ENCODE measurements at regions not wholly inside any gene's neighbourhood (a gene's known extent, or its start where the extent isn't known, plus 50 kb on each side); places are given as distances from the start of the nearest gene placed in this dataset.

GRCh38 chr2:57313678-57314077 lies 732.9 kb upstream of the VRK2 start:
- Mint-ChIP-seq H3K27me3 (no peaks in the 10 kb centered on the region), H3K36me3 (no peaks in the 10 kb centered on the region), H3K4me1 (no peaks in the 10 kb centered on the region), H3K9me3 (peaks cover 0 to 23% (median 17%) of the 10 kb centered on the region in 9 donors), H3K4me3 (no peak overlapping the region), H3K27ac (no peak overlapping the region)
- ATAC-seq (no peak), DNase-seq (no peak)
- POLR2A ChIA-PET, result no interaction called here

GRCh38 chr2:57314682-57315081 lies 731.9 kb upstream of the VRK2 start:
- DNase-seq, result no peak
- peaks cover 0 to 29% (median 17%) of the 10 kb centered on the region in 9 donors for H3K9me3 Mint-ChIP-seq
- no peaks in the 10 kb centered on the region for H3K36me3 Mint-ChIP-seq
- no peak overlapping the region for H3K4me3 Mint-ChIP-seq
- no peak for ATAC-seq
- POLR2A ChIA-PET, result no interaction called here
- no peak overlapping the region for H3K27ac Mint-ChIP-seq
- no peaks in the 10 kb centered on the region for H3K4me1 Mint-ChIP-seq
- no peaks in the 10 kb centered on the region for H3K27me3 Mint-ChIP-seq

- no peaks in the 10 kb centered on the region for H3K27me3 Mint-ChIP-seq
- no peaks in the 10 kb centered on the region for H3K36me3 Mint-ChIP-seq
- ATAC-seq, result no peak
- DNase-seq, result no peak
- POLR2A ChIA-PET, result no interaction called here
- peaks cover 0 to 15% (median 9%) of the 10 kb centered on the region in 9 donors for H3K9me3 Mint-ChIP-seq
- no peaks in the 10 kb centered on the region for H3K4me1 Mint-ChIP-seq
- H3K27ac Mint-ChIP-seq, result no peak overlapping the region
- no peak overlapping the region for H3K4me3 Mint-ChIP-seq
These were observed 716.2 kb upstream of the VRK2 start for GRCh38 chr2:57330447-57330846.

- ATAC-seq, result no peak
- H3K27me3 Mint-ChIP-seq, result no peaks in the 10 kb centered on the region
- peaks cover 0 to 24% (median 10%) of the 10 kb centered on the region in 9 donors for H3K9me3 Mint-ChIP-seq
- H3K27ac Mint-ChIP-seq, result no peak overlapping the region
- POLR2A ChIA-PET, result no interaction called here
- H3K4me3 Mint-ChIP-seq, result no peak overlapping the region
- H3K4me1 Mint-ChIP-seq, result no peaks in the 10 kb centered on the region
- DNase-seq, result no peak
- H3K36me3 Mint-ChIP-seq, result no peaks in the 10 kb centered on the region
These were observed 713.4 kb upstream of the VRK2 start for GRCh38 chr2:57333221-57333620.

GRCh38 chr2:57343391-57344006 lies 703.1 kb upstream of the VRK2 start:
- H3K4me1 Mint-ChIP-seq, result no peaks in the 10 kb centered on the region
- POLR2A ChIA-PET, result no interaction called here
- H3K9me3 Mint-ChIP-seq, result peaks cover 12 to 56% (median 30%) of the 10 kb centered on the region in 9 donors
- DNase-seq (no peak), ATAC-seq (no peak)
- H3K27me3 Mint-ChIP-seq, result peaks cover 0 to 4% (median 0%) of the 10 kb centered on the region in 5 donors
- peaks cover 0 to 14% (median 4%) of the 10 kb centered on the region in 3 donors for H3K36me3 Mint-ChIP-seq
- H3K27ac Mint-ChIP-seq, result no peak overlapping the region
- no peak overlapping the region for H3K4me3 Mint-ChIP-seq

GRCh38 chr2:57368190-57368589 lies 678.4 kb upstream of the VRK2 start:
- Mint-ChIP-seq H3K4me1 (no peaks in the 10 kb centered on the region), H3K36me3 (peaks cover 0 to 4% (median 0%) of the 10 kb centered on the region in 3 donors), H3K27me3 (no peaks in the 10 kb centered on the region), H3K9me3 (peaks cover 6 to 44% (median 22%) of the 10 kb centered on the region in 9 donors), H3K27ac (no peak overlapping the region), H3K4me3 (no peak overlapping the region)
- ATAC-seq (no peak), DNase-seq (no peak)
- POLR2A ChIA-PET, result no interaction called here

- Mint-ChIP-seq H3K4me3 (no peak overlapping the region), H3K4me1 (no peaks in the 10 kb centered on the region), H3K36me3 (no peaks in the 10 kb centered on the region), H3K27ac (no peak overlapping the region), H3K9me3 (peaks cover 11 to 33% (median 18%) of the 10 kb centered on the region in 9 donors), H3K27me3 (no peaks in the 10 kb centered on the region)
- POLR2A ChIA-PET, result no interaction called here
- no peak for ATAC-seq
- no peak for DNase-seq
These were observed 675.6 kb upstream of the VRK2 start for GRCh38 chr2:57370882-57371585.

- ATAC-seq, result no peak
- DNase-seq, result no peak
- no peak overlapping the region for H3K27ac Mint-ChIP-seq
- H3K27me3 Mint-ChIP-seq, result no peaks in the 10 kb centered on the region
- no peak overlapping the region for H3K4me3 Mint-ChIP-seq
- H3K4me1 Mint-ChIP-seq, result no peaks in the 10 kb centered on the region
- POLR2A ChIA-PET, result no interaction called here
- H3K36me3 Mint-ChIP-seq, result no peaks in the 10 kb centered on the region
- H3K9me3 Mint-ChIP-seq, result peaks cover 11 to 40% (median 18%) of the 10 kb centered on the region in 9 donors
These were observed 674.2 kb upstream of the VRK2 start for GRCh38 chr2:57372237-57372984.

GRCh38 chr2:57373530-57373929 lies 673.1 kb upstream of the VRK2 start:
- Mint-ChIP-seq H3K27me3 (no peaks in the 10 kb centered on the region), H3K4me1 (no peaks in the 10 kb centered on the region), H3K36me3 (no peaks in the 10 kb centered on the region), H3K4me3 (no peak overlapping the region), H3K27ac (no peak overlapping the region), H3K9me3 (peaks cover 7 to 32% (median 13%) of the 10 kb centered on the region in 9 donors)
- ATAC-seq (no peak), DNase-seq (no peak)
- POLR2A ChIA-PET, result no interaction called here

GRCh38 chr2:57376985-57377384 lies 669.6 kb upstream of the VRK2 start:
- DNase-seq (no peak), ATAC-seq (no peak)
- H3K36me3 Mint-ChIP-seq, result no peaks in the 10 kb centered on the region
- H3K27me3 Mint-ChIP-seq, result no peaks in the 10 kb centered on the region
- no peaks in the 10 kb centered on the region for H3K4me1 Mint-ChIP-seq
- H3K9me3 Mint-ChIP-seq, result peaks cover 0 to 17% (median 10%) of the 10 kb centered on the region in 9 donors
- POLR2A ChIA-PET, result no interaction called here
- H3K27ac Mint-ChIP-seq, result no peak overlapping the region
- no peak overlapping the region for H3K4me3 Mint-ChIP-seq

- H3K27ac Mint-ChIP-seq, result no peak overlapping the region
- no peak overlapping the region for H3K4me3 Mint-ChIP-seq
- ATAC-seq (no peak), DNase-seq (no peak)
- H3K4me1 Mint-ChIP-seq, result no peaks in the 10 kb centered on the region
- POLR2A ChIA-PET, result no interaction called here
- H3K27me3 Mint-ChIP-seq, result no peaks in the 10 kb centered on the region
- peaks cover 19 to 61% (median 28%) of the 10 kb centered on the region in 9 donors for H3K9me3 Mint-ChIP-seq
- peaks cover 0 to 12% (median 0%) of the 10 kb centered on the region in 3 donors for H3K36me3 Mint-ChIP-seq
These were observed 660.3 kb upstream of the VRK2 start for GRCh38 chr2:57386305-57386704.

GRCh38 chr2:57396355-57397098 lies 650.1 kb upstream of the VRK2 start:
- no peak for ATAC-seq
- Mint-ChIP-seq H3K4me3 (no peak overlapping the region), H3K4me1 (no peaks in the 10 kb centered on the region), H3K9me3 (peaks cover 14 to 60% (median 20%) of the 10 kb centered on the region in 9 donors), H3K27me3 (no peaks in the 10 kb centered on the region), H3K27ac (no peak overlapping the region), H3K36me3 (peaks cover 0 to 6% (median 0%) of the 10 kb centered on the region in 3 donors)
- POLR2A ChIA-PET, result no interaction called here
- DNase-seq, result no peak
